HG03064 (cell line): ENCODE measurements at regions not wholly inside any gene's neighbourhood (a gene's known extent, or its start where the extent isn't known, plus 50 kb on each side); places are given as distances from the start of the nearest gene placed in this dataset.

Source experiments
- ATAC-seq: cut with Tn5 transposase; IDR thresholded peaks from one replicate; pipeline ENCODE4 v1.9.1; 2021; ENCODE audit warnings: low read depth; ENCODE audit not compliant: unreplicated experiment

DNA sequence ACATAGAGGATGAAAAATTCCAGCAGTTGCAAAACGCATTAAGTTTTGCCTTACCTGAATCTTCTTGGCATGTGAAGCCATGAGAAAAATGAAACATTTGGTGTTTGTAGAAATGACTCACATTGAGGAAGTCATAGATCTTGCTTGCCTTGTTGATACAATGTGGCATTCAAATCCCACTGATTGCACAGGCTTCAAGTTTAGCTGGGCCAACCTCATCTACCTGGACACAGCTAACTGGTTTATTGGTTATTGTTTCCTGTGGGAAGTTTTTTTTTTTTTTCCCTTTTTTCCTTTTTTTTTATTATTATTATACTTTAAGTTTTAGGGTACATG, 168.9 kb upstream of the C21orf91 start:
- no peak for ATAC-seq

DNA sequence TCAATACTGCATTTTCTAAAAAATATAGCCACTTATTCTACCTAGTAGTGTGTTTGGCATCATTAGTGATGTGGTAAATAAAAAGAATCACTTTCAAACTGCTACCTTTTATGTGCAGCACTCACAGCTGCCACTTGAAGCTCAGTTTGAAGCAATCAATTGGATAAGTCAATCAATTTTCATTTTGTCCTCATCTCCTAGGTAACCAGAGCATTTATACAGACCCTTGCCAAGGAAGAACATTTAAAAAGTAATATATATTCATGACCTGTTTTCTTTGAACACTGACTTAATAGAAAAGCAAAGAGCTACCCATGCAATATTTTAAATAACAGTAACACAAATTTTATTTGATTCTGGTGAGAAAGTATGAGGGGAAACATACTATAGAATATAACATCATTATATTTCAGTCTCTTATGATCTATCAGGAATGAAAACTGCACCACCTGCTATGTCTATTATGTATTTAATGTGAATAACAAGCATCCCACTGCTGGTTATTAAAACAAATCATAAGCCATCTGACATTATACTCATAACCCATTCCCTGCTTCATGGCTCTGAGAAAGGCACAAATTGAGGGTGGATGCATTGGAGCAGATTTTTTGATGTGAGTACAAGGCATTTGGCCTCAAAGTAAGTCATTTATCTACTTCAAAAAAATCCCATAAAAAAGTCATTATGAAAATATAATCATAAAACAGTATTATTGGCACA, 168.4 kb upstream of the C21orf91 start:
- ATAC-seq, result no peak

- no peak for ATAC-seq
Measured at GRCh38 chr21:17981060-17981740, 162.0 kb upstream of the C21orf91 start.

GRCh38 chr21:17979763-17980162, 160.6 kb upstream of the C21orf91 start:
- no peak for ATAC-seq

GRCh38 chr21:17978895-17979294, 159.7 kb upstream of the C21orf91 start:
- no peak for ATAC-seq

- ATAC-seq, result no peak
Measured at GRCh38 chr21:17976691-17977090, 157.5 kb upstream of the C21orf91 start.

DNA sequence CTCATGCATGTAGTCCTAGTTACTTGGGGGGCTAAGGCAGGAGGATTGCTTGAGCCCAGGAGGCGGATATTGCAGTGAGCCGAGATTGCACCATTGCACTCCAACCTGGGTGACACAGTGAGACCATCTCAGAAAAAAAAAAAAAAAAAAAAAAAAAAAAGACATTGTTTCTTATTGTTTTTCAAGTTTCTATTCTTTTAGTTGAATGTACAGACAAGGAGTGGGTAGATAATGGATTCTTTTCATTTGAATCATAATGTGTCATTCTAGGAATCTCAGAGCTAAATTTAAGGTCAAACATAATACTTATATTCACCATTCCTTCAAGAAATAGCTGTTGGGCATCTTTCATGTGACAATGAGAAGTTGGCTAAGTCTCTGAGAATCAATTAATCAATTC, 157.0 kb upstream of the C21orf91 start:
- ATAC-seq, result no peak

DNA sequence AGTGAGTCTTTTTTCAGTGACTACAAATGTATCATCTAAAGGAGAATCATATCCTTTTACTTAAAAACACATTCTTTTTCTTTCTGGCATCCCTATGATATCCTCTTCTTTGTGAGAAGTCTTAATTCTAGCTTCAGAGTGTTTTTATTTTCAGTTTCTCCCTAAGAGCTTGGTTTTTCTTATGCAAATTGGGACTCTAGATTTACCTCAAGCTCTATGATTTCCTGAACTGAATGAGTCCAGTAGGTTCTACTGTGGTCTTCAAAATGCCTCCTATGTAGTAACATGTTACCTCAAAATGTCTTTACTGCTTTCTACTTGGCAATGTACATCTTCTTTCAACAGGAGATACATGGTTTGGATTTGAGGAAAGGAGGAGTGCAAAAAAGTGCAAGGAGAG, 148.2 kb upstream of the C21orf91 start:
- ATAC-seq, result no peak

DNA sequence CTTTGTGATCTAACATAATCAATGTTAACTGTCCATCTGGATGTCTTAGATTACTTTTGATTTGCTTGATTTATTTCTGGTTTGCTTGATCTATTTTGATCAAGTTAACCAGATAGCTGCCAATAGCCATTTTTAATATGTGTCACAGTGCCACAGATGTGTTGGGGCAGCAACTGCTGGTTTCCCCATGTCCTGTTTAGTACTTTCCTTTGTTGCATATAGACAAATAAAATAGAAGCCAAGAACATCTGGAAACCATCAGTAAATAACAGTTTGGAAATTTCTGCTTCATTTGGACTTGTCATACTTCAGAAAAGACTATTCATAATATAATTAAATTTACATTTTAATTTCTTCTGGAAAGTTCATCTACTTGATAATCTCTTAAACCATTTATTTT, 145.6 kb upstream of the C21orf91 start:
- ATAC-seq, result no peak

- no peak for ATAC-seq
Measured at GRCh38 chr21:17964199-17964598, 145.0 kb upstream of the C21orf91 start.

DNA sequence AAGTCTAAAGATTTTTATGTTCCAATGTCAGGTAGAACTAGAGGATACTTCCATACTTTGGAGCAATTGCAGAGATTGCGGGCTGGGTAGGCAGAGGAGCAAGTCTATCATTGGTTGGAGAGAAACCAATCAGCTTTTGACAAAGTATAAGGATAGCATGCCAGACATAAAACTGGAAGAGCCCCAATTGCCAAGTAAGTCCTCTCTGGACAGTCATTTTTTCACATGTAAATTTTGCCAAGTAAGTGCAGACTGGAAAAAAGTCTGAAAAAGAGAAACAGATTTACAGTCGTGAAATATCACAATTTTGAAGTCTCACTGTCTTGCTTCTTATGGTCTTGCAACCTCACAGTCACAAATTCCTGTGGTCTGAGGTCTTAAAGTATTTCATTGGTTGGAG, 131.4 kb upstream of the C21orf91 start:
- ATAC-seq, result no peak

DNA sequence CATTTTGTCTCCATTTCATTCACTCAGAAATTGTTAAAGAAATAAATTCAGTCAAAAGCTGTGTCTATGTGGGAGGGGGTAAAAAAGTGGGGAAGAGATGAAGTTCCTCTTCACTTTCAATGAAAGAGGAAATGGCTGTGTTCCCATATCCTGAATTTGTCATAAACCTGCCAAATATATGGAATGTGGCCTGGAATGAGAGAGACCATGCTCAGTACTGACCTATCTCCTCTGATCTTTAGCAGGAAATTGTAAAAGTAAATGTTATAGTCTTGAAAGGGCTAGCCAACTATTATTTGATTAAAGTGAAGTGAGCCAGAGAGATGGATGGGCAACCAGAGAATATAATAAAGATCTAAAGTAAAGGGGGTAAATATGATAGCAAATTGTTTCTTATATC, 130.3 kb upstream of the C21orf91 start:
- ATAC-seq, result no peak

DNA sequence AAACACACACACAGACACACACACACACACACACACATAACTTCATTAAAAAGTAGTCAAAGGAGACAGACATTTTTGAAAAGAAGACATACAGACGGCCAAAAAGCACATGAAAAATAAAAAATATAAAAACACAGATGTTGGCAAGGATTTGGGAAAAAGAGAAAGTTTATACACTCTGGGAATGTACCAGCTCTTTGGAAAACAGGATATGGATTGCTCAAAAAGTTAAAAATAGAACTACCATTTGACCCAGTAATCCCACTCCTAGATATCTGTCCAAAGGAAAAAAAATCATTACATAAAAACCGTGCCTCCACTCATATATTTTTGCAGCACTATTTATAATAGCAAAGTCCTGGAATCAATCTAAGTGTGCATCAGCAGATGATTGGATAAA, 128.4 kb upstream of the C21orf91 start:
- no peak for ATAC-seq

- ATAC-seq, result no peak
Measured at GRCh38 chr21:17931080-17931479, 111.9 kb upstream of the C21orf91 start.

GRCh38 chr21:17930093-17930492, 110.9 kb upstream of the C21orf91 start:
- ATAC-seq, result no peak

DNA sequence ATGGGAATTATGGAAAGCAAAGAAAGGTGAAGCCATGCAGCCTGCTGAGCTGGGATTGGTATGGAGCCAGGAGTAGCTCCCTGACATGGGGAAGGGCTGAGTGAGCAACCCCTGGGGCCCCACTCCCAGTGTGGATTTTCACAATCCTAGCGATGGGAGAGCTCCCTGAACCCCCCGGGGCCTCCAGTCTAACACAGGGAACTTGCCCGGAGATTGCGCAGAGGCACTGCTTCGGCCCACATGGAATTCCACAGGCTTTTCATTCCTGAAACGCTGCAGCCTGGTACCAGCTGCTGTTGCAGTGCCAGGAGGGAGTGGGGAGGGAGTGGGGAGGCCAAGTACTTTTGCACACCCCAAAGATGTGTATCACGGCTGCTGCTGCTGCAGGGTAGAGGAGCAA, 110.4 kb upstream of the C21orf91 start:
- no peak for ATAC-seq

DNA sequence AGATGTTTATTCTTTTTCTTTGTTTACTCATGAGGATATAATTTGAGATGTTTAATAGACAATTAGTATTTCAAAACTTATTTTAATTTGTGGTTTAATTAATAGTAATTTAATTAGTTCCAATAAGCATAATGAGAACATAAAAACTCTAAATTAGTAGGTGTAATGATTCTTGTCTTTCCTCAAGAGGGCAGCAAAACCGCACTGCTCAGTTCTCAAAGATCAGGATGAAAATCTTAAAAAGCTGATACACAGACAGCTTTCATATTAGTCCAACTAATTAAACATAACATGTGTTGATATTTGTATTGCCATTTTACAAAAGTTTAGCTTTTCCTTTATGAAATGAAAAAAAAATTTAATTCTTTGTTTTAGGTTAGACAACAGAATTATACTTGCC, 106.7 kb upstream of the C21orf91 start:
- ATAC-seq, result no peak

DNA sequence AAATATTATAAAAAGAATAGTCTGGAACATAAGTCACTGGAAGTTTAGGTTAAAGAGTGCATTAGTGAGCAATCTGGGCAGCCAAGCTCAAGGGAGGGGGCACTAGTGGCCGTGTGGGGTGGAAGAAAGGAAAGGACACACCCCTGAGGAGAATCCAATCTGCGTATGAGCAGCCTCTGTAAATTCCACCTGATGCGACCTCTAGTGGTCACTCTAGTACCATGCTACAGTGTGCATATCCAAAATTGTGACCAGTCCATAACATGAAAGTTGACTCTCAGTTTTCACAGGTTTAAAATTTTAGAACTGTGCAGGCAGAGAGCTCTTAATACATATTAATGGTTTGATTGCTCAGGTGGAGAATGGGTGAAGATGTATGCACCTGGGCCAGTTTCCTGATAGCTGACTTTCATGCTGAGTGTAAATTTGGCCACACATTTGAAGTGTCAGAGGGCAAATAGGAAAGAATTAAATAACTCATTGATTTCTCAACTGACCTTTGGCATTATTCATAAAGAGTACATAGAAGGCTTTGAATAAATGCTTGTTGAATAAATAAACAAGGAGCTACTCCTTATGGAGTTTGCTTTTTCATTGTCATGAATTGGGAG, 105.9 kb upstream of the C21orf91 start:
- ATAC-seq, result peak; percentile 88

DNA sequence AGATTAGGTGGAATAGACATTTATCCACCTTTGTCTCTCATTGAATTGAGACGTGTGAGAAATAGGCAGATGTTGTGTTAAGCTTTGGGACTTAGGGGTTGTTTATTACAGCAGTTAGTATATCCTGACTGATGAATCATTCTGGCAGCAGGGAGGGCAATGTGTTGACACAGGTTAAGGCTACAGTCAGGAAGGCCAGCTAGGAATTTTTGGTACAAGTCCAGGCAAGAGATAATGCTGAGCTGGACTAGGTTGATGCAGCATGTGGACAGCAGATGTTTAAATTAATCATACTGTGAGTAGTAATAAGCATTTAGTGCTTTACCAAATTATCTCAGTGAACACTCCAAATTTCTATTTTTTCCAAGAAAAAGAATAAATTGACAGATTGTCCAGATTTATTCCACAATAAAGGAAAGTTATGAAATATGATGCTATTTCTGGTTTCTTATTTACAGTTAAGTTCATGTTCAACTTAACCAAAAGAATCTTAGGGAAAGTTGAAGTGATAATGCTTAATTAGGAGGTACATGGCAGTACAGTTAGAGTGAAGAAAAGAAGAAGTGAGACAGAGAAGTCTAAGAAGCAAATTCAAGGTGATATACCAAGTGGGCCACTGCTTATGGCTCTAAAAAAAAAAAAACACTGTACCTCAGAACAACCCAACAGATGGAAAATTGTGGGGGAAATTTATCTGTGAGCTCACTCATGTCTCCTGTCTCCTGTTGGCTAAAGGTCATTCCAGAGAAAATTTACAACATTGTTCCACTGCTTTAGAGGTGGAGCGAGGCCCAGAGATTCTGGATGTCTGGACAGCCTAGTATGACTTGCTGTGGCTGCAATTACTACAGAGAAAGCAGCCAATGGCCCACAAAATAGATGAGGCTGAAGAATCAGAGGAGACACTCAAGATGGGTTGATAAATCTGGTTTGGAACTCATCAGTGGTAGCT, 102.7 kb upstream of the C21orf91 start:
- no peak for ATAC-seq

DNA sequence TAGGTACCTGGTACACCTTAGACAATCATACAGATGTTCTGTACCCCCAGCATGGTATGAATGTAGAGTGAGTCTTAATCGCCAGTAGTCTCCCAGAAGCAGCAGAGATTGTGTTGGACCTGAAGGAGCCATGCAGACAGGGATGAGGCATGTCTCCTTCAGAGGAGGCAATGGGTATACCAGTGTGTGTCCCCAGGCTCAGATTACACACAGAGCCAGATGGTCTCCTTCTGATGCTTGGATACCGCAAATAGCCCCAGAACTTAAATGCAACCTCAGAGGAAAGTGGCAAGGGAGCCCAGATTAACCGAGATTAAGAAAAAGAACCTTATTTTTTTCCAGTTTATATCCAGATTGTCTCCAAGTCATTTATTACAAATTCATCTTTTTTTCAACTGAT, 96.8 kb upstream of the C21orf91 start:
- ATAC-seq, result no peak

- ATAC-seq, result no peak
Measured at GRCh38 chr21:17911628-17912027, 92.5 kb upstream of the C21orf91 start.
